MM.1S (cell line): ENCODE measurements at regions not wholly inside any gene's neighbourhood (a gene's known extent, or its start where the extent isn't known, plus 50 kb on each side); places are given as distances from the start of the nearest gene placed in this dataset.

ENCODE experiments used
- EZH2 ChIP-seq: fragments of 300-600 bp; sonication (generic); optimal IDR thresholded peaks from 2 replicates; pipeline ENCODE3; 2017; ENCODE audit warnings: low read depth, mild to moderate bottlenecking, antibody characterized with exemption, low read length, mixed read lengths
- EZH2phosphoT487 ChIP-seq: fragments of 300-600 bp; sonication (generic); IDR thresholded peaks from 2 replicates; pipeline ENCODE4 v1.6.1; 2018; ENCODE audit warnings: antibody characterized with exemption, low read length
- TF ChIP-seq, protein P1 (sequence below): fragments of 300-600 bp; sonication (generic); IDR thresholded peaks from 2 replicates; pipeline ENCODE4 v1.5.1; 2016; ENCODE audit warnings: antibody characterized with exemption, low read length, mixed read lengths

- no peak for TF ChIP-seq EZH2
- TF ChIP-seq, protein P1, sequence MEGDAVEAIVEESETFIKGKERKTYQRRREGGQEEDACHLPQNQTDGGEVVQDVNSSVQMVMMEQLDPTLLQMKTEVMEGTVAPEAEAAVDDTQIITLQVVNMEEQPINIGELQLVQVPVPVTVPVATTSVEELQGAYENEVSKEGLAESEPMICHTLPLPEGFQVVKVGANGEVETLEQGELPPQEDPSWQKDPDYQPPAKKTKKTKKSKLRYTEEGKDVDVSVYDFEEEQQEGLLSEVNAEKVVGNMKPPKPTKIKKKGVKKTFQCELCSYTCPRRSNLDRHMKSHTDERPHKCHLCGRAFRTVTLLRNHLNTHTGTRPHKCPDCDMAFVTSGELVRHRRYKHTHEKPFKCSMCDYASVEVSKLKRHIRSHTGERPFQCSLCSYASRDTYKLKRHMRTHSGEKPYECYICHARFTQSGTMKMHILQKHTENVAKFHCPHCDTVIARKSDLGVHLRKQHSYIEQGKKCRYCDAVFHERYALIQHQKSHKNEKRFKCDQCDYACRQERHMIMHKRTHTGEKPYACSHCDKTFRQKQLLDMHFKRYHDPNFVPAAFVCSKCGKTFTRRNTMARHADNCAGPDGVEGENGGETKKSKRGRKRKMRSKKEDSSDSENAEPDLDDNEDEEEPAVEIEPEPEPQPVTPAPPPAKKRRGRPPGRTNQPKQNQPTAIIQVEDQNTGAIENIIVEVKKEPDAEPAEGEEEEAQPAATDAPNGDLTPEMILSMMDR: no peak
- TF ChIP-seq EZH2phosphoT487: no peak
Observed at GRCh38 chr17:36856903-36857381, 80.3 kb upstream of the LHX1 start.
